Smooth muscle cell (in vitro differentiated cells): ENCODE measurements at regions not wholly inside any gene's neighbourhood (a gene's known extent, or its start where the extent isn't known, plus 50 kb on each side); places are given as distances from the start of the nearest gene placed in this dataset.

Experiments used
- DNase-seq: peaks from one replicate; lab custom pipeline; 2025; ENCODE audit not compliant: unreplicated experiment; lab: John Stamatoyannopoulos, UW
- H2AFZ ChIP-seq: fragments of 200-600 bp; sonication (generic); 2 replicates; pipeline ENCODE4 v1.6.0; 2016; ENCODE audit warnings: antibody characterized with exemption, low read depth, mild to moderate bottlenecking
- H3F3A ChIP-seq: fragments of 200-600 bp; sonication (generic); 2 replicates; pipeline ENCODE4 v1.6.0; 2017; ENCODE audit warnings: antibody characterized with exemption, low read depth
- H3K27ac ChIP-seq: fragments of 200-600 bp; sonication (generic); 2 replicates; pipeline ENCODE4 v1.5.1; 2016; ENCODE audit warnings: low read depth, mild to moderate bottlenecking
- H3K27me3 ChIP-seq: fragments of 200-600 bp; sonication (generic); 2 replicates; pipeline ENCODE4 v1.6.1; 2016; ENCODE audit warnings: low read depth, mild to moderate bottlenecking
- H3K36me3 ChIP-seq: fragments of 200-600 bp; sonication (generic); 2 replicates; pipeline ENCODE4 v1.5.1; 2016; ENCODE audit warnings: low read depth
- H3K4me1 ChIP-seq: fragments of 200-600 bp; sonication (generic); 2 replicates; pipeline ENCODE4 v1.5.1; 2016; ENCODE audit warnings: low read depth
- H3K4me2 ChIP-seq: fragments of 200-600 bp; sonication (generic); 2 replicates; pipeline ENCODE4 v1.6.0; 2016; ENCODE audit warnings: mild to moderate bottlenecking
- H3K4me3 ChIP-seq: fragments of 200-600 bp; sonication (generic); 2 replicates; pipeline ENCODE4 v1.5.1; 2016; ENCODE audit warnings: mild to moderate bottlenecking
- H3K79me2 ChIP-seq: fragments of 200-600 bp; sonication (generic); 2 replicates; pipeline ENCODE4 v1.6.0; 2016; ENCODE audit warnings: low read depth, mild to moderate bottlenecking
- H3K9ac ChIP-seq: fragments of 200-600 bp; sonication (generic); 2 replicates; pipeline ENCODE4 v1.6.0; 2016; ENCODE audit warnings: low read depth
- H3K9me3 ChIP-seq: fragments of 200-600 bp; sonication (generic); replicated peaks from 2 replicates; pipeline ENCODE4 v1.5.1; 2016; ENCODE audit warnings: low read depth
- H4K20me1 ChIP-seq: fragments of 200-600 bp; sonication (generic); 2 replicates; pipeline ENCODE4 v1.6.0; 2016; ENCODE audit warnings: low read depth
- CTCF ChIP-seq: fragments of 200-600 bp; sonication (generic); IDR thresholded peaks from 2 replicates; pipeline ENCODE4 v1.5.1; 2017; ENCODE audit warnings: borderline replicate concordance, mild to moderate bottlenecking, antibody characterized with exemption; ENCODE audit not compliant: insufficient read depth, poor library complexity, severe bottlenecking
- WGBS: methylation state at CpG from one replicate; pipeline ENCODE4 v1.1.7; 2016; ENCODE audit warnings: low lambda C conversion rate; 5-methylcytosine and 5-hydroxymethylcytosine counted together

GRCh38 chr5:62931153-62931950, 352.7 kb downstream of the LRRC70 start:
- no peak for TF ChIP-seq CTCF
- no peak for DNase-seq
- Histone ChIP-seq H3K4me2 (no peak overlapping the region), H3K27ac (no peak overlapping the region), H3K9me3 (no peaks in the 10 kb centered on the region), H3K4me1 (no peaks in the 10 kb centered on the region), H3K9ac (no peak overlapping the region), H4K20me1 (no peaks in the 10 kb centered on the region), H3K4me3 (no peak overlapping the region), H3K36me3 (no peaks in the 10 kb centered on the region), H3F3A (no peaks in the 10 kb centered on the region), H3K27me3 (no peaks in the 10 kb centered on the region), H3K79me2 (no peaks in the 10 kb centered on the region), H2AFZ (no peak overlapping the region)
- 83% methylated on average over 3 of the region's 3 CpGs for WGBS

GRCh38 chr5:62922191-62922590, 343.6 kb downstream of the LRRC70 start:
- H3K4me2 ChIP-seq = no peak overlapping the region
- H3K9ac ChIP-seq = no peak overlapping the region
- H2AFZ ChIP-seq = no peak overlapping the region
- H3K9me3 ChIP-seq = no peaks in the 10 kb centered on the region
- DNase-seq = no peak
- no peaks in the 10 kb centered on the region for H4K20me1 ChIP-seq
- TF ChIP-seq CTCF = no peak
- no peaks in the 10 kb centered on the region for H3K79me2 ChIP-seq
- no peaks in the 10 kb centered on the region for H3F3A ChIP-seq
- WGBS = 65% methylated on average over 3 of the region's 3 CpGs
- H3K4me1 ChIP-seq = no peaks in the 10 kb centered on the region
- H3K36me3 ChIP-seq = no peaks in the 10 kb centered on the region
- no peak overlapping the region for H3K27ac ChIP-seq
- H3K27me3 ChIP-seq = no peaks in the 10 kb centered on the region
- H3K4me3 ChIP-seq = no peak overlapping the region

- H3K36me3 ChIP-seq = no peaks in the 10 kb centered on the region
- 59% methylated on average over 1 of the region's 1 CpG for WGBS
- no peak for DNase-seq
- H3K27me3 ChIP-seq = no peaks in the 10 kb centered on the region
- TF ChIP-seq CTCF = no peak
- H3K9me3 ChIP-seq = no peaks in the 10 kb centered on the region
- no peaks in the 10 kb centered on the region for H3K4me1 ChIP-seq
- H3K27ac ChIP-seq = no peak overlapping the region
- no peaks in the 10 kb centered on the region for H4K20me1 ChIP-seq
- no peaks in the 10 kb centered on the region for H3K79me2 ChIP-seq
- H3K4me3 ChIP-seq = no peak overlapping the region
- H3K9ac ChIP-seq = no peak overlapping the region
- no peak overlapping the region for H2AFZ ChIP-seq
- H3F3A ChIP-seq = no peaks in the 10 kb centered on the region
- H3K4me2 ChIP-seq = no peak overlapping the region
These were observed 342.2 kb downstream of the LRRC70 start for GRCh38 chr5:62920856-62921255.

GRCh38 chr5:62909326-62909725, 330.7 kb downstream of the LRRC70 start:
- Histone ChIP-seq H2AFZ (no peak overlapping the region), H3K9me3 (no peaks in the 10 kb centered on the region), H3K4me3 (no peak overlapping the region), H3K9ac (no peak overlapping the region), H3K4me2 (no peak overlapping the region), H3K36me3 (no peaks in the 10 kb centered on the region), H3K27me3 (no peaks in the 10 kb centered on the region), H3K79me2 (no peaks in the 10 kb centered on the region), H4K20me1 (no peaks in the 10 kb centered on the region), H3K4me1 (no peaks in the 10 kb centered on the region), H3K27ac (no peak overlapping the region), H3F3A (no peaks in the 10 kb centered on the region)
- no peak for TF ChIP-seq CTCF
- 86% methylated on average over 1 of the region's 1 CpG for WGBS
- no peak for DNase-seq
